ENCODE measurements at regions not wholly inside any gene's neighbourhood (a gene's known extent, or its start where the extent isn't known, plus 50 kb on each side); places are given as distances from the start of the nearest gene placed in this dataset.

- TF ChIP-seq TCF7L2 (IDR thresholded peaks at IDR 0.05; ENCODE audit: low read depth, low read length) (no peak), POLR3G (IDR thresholded peaks at IDR 0.05; ENCODE audit: extremely low read depth, insufficient read length, insufficient replicate concordance) (no peak), ETV1 (tag; conservative IDR thresholded peaks at IDR 0.05; ENCODE audit: low read depth) (no peak)
These were observed 341.6 kb downstream of the CRPPA start (continued) for GRCh38 chr7:16079723-16080122.

GRCh38 chr7:16078076-16078952 is 343.0 kb downstream of the CRPPA start:
- Histone ChIP-seq H2AFZ (ENCODE audit: low read depth, low read length) (peak overlapping the region; percentile 58), H3K9me1 (ENCODE audit: control insufficient read depth, insufficient read depth, low read length) (no peaks in the 10 kb centered on the region), H3K27me3 (ENCODE audit: control insufficient read depth in 2 of 2, insufficient read depth in 2 of 2, low read length in 2 of 2) (no peaks in the 10 kb centered on the region), H4K20me1 (replicated peaks; ENCODE audit: control insufficient read depth, insufficient read depth, low read length) (no peaks in the 10 kb centered on the region), H3K9ac (ENCODE audit: insufficient read depth in 1 of 2, low read depth in 2 of 2, low read length in 2 of 2) (no peak overlapping the region), H3K4me1 (replicated peaks in 1 of 2; ENCODE audit: control insufficient read depth in 2 of 2, insufficient read depth in 2 of 2, low read length in 2 of 2) (no peaks in the 10 kb centered on the region; a peak in 1 of 5 replicates), H3K4me3 (no peak overlapping the region), H3K9me3 (replicated peaks; ENCODE audit: control insufficient read depth, insufficient read depth, low read depth, low read length) (no peaks in the 10 kb centered on the region; the same call in none of the 2 replicates), H3K27ac (ENCODE audit: extremely low read depth, low read depth, low read length) (no peak overlapping the region), H3K4me2 (ENCODE audit: insufficient read depth, low read length) (no peak overlapping the region), H3K36me3 (ENCODE audit: control insufficient read depth, insufficient read depth, low read length) (no peaks in the 10 kb centered on the region), H3K79me2 (ENCODE audit: control insufficient read depth, insufficient read depth, low read length) (no peaks in the 10 kb centered on the region)
- in situ Hi-C loops (cut with MboI), result loop anchor here (25.0 kb wide), 1 partner anchor 484 kb away; no protein-coding TSS in a partner anchor
- ChIA-PET POLR2A (no interaction called here), CTCF (ENCODE audit: low intra/inter-chr PET ratio) (interaction anchor here (2.5 kb wide), 1 partner anchor 487 kb away, joined by 15 read pairs; no protein-coding TSS in a partner anchor)
- ATAC-seq (peak; percentile 94), FAIRE-seq (peak; percentile 76), DNase-seq (ENCODE audit: extremely low read depth in 1 of 4, low spot score in 3 of 4) (peak; percentile 35 to 83 (median 40))
- BruUV-seq (replicated peaks), result no TSS peak
- 13% methylated on average over 3 of the region's 3 CpGs for WGBS (ENCODE audit: insufficient coverage, low coverage, missing lambda C conversion rate)
- intact Hi-C loops (cut with micrococcal nuclease), result loop anchor here (1.0 to 10.0 kb wide), 6 partner anchors 190 to 839 kb away; no protein-coding TSS in a partner anchor
- no peak for TF ChIP-seq HIVEP1 (CRISPR knock-in tag; IDR thresholded peaks at IDR 0.05)
- peak; percentile 69; the same call in 1 of the 2 replicates for TF ChIP-seq CC2D1A (IDR thresholded peaks at IDR 0.05)
- peak; percentile 83 for TF ChIP-seq SMC3 (conservative IDR thresholded peaks at IDR 0.05; ENCODE audit: insufficient read depth, low read depth, low read length)
- TF ChIP-seq THAP7 (CRISPR knock-in tag; IDR thresholded peaks at IDR 0.05), result no peak
- TF ChIP-seq ZKSCAN1 (IDR thresholded peaks at IDR 0.05; ENCODE audit: low read depth, low read length), result no peak
- 0 out of 2 replicates have a peak, but pooled peaks have one; percentile 28 for TF ChIP-seq JUND (IDR thresholded peaks at IDR 0.05; ENCODE audit: borderline replicate concordance, low read depth, low read length)
- TF ChIP-seq JUND (tag; IDR thresholded peaks at IDR 0.05; ENCODE audit: borderline replicate concordance, low read depth, low read length), result no peak
- no peak for TF ChIP-seq BRCA1 (IDR thresholded peaks at IDR 0.05)
- no peak for TF ChIP-seq BRCA1 (CRISPR knock-in tag; IDR thresholded peaks at IDR 0.05)
- TF ChIP-seq CTCF (IDR thresholded peaks at IDR 0.05 in 2 of 3, conservative IDR thresholded peaks at IDR 0.05 in 1 of 3; ENCODE audit: insufficient read depth in 2 of 3, low read depth in 1 of 3, low read length in 3 of 3), result peak; percentile 60 to 77 (median 74); a peak in 5 of 6 replicates
- TF ChIP-seq ATF6 (CRISPR knock-in tag; IDR thresholded peaks at IDR 0.05), result no peak
- no peak for TF ChIP-seq SMAD2 (IDR thresholded peaks at IDR 0.05; ENCODE audit: low read depth, low read length)
- TF ChIP-seq EGR1 (conservative IDR thresholded peaks at IDR 0.05), result no peak
